HepG2 (cell line): ENCODE measurements at regions not wholly inside any gene's neighbourhood (a gene's known extent, or its start where the extent isn't known, plus 50 kb on each side); places are given as distances from the start of the nearest gene placed in this dataset.

ENCODE experiments used
- CEBPB ChIP-seq: IDR thresholded peaks from 2 replicates; pipeline ENCODE4 v1.6.1; 2011; ENCODE audit warnings: low read depth, low read length, improper control_type of control experiment, borderline replicate concordance
- RXRA ChIP-seq: sonication (generic); formaldehyde crosslinking; IDR thresholded peaks from 2 replicates; pipeline ENCODE4 v1.5.1; 2020; ENCODE audit warnings: missing genetic modification reagents
- ZMYM3 ChIP-seq: sonication (generic); formaldehyde crosslinking; IDR thresholded peaks from 2 replicates; pipeline ENCODE4 v1.5.1; 2020; ENCODE audit warnings: mild to moderate bottlenecking, missing genetic modification reagents
- ZNF282 ChIP-seq: fragments of 450-650 bp; IDR thresholded peaks from 2 replicates; pipeline ENCODE4 v1.6.1; 2018; ENCODE audit not compliant: partially characterized antibody

- TF ChIP-seq ZNF282 (no peak), RXRA (CRISPR knock-in tag) (no peak), CEBPB (no peak), ZMYM3 (no peak)
Observed at GRCh38 chr9:22238809-22239684, 207.6 kb upstream of the DMRTA1 start.
